ENCODE measurements at regions not wholly inside any gene's neighbourhood (a gene's known extent, or its start where the extent isn't known, plus 50 kb on each side); places are given as distances from the start of the nearest gene placed in this dataset.

GRCh38 chr20:24097506-24098245 is 109.1 kb upstream of the GGTLC1 start:
- DNase-seq: no peak

DNA sequence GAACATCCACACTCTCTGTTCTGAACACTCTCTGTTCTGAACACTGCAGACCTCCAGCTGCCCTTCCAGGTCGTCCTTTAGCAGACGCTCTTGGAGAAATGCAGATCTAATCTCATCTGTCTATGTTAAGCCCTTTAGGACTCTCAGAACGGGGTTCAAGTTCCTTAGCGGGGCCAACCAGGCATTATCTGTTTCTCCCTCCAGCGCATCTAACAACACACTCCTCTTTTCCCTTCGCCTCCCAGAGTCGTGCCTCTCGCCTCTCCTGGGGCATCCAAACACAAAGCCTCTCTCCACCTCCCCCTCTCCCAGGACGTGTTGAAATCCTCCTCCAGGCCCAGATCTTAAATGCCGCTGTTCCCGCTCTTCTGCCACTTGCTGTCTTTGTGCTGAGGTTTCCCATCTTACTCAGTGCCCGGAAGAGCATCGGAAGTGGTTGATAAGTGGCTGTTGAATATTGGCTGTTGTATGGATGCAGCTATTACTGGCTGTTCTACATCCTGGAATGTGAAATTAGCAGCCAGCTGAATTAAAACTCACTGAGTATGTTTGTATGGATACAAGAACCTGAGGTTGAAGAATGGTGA is 108.4 kb upstream of the GGTLC1 start:
- DNase-seq: no peak

DNA sequence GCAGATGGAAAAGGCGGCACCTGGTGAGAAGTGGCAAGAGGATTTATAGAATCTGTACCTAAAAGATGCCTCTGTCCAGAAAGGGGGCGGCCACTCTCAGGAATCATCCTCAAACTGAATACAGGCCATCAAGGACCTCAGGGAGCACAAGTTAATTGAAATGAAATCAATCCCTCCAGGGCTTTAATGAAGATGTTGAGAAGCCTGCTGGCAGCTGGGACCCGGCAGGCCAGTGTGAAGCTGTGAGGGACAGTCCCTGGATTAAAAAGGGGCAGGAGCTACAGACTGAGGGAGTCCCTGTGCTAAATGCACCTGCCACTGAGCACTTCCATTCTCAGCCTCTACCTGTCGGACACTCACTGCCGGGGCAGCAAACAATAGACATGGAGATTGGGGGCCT is 107.7 kb upstream of the GGTLC1 start:
- DNase-seq: no peak

DNA sequence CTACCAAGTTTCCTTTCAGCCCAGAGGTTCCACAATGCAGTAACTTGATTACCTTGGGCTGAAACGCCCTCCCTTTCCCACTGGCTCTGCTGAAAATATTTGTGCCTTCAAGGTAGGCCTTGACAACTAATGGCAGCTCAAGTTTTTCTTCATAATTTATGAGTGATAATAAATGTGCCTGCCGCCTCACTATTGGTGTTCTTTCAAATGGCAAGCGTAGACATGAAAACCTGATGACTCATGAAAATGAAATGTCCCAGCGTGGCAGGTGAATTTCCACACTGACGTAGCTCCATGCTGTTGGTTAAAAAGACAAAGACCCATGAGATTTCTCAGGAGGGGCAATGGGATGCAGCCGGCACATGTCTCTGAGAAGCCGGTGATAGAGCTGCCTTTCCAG is 107.2 kb upstream of the GGTLC1 start:
- no peak for DNase-seq

- DNase-seq: no peak
Observed at GRCh38 chr20:24095303-24095702, 106.7 kb upstream of the GGTLC1 start.

DNA sequence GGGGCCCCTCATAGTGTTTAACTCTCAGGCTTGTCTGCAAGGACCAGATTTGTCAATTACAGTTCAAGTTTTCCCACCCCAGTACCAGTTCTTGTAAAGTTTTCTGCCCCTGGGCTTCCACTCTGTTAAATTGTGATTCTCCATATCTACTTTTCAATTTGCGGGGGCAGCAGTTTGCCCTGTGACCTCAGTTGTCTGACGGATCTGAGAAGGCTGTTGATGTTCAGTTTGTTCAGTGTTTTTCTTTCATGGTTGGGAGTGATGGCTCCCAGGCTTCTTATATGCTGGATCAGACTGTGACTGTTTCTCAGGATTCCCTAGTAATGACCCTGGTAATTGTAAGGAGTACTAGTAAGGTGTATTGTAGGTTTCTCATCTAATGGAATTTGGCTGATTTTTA is 101.0 kb upstream of the GGTLC1 start:
- no peak for DNase-seq

- no peak for DNase-seq
Observed at GRCh38 chr20:24086121-24086520, 97.5 kb upstream of the GGTLC1 start.

DNA sequence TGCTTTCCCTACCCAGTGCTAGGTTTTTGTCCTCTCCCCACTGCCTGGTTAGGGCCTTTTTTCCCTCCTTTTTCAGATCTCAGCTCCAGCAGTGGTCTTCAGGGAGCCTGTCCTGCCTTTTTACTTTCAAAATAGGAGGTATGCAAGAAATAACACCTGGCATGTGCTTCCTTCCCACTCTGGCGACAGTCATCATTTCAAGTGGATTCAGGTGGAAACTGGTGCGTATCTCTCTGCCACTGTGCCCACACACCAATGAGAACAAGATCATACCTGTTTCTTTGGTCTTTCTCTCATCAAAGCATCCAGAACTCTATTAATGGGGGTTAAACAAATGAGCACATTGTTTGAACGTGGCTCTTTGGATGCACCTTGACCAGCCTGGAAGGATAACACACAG is 95.7 kb upstream of the GGTLC1 start:
- no peak for DNase-seq

- no peak for DNase-seq
Observed at GRCh38 chr20:24081077-24081476, 92.5 kb upstream of the GGTLC1 start.

DNA sequence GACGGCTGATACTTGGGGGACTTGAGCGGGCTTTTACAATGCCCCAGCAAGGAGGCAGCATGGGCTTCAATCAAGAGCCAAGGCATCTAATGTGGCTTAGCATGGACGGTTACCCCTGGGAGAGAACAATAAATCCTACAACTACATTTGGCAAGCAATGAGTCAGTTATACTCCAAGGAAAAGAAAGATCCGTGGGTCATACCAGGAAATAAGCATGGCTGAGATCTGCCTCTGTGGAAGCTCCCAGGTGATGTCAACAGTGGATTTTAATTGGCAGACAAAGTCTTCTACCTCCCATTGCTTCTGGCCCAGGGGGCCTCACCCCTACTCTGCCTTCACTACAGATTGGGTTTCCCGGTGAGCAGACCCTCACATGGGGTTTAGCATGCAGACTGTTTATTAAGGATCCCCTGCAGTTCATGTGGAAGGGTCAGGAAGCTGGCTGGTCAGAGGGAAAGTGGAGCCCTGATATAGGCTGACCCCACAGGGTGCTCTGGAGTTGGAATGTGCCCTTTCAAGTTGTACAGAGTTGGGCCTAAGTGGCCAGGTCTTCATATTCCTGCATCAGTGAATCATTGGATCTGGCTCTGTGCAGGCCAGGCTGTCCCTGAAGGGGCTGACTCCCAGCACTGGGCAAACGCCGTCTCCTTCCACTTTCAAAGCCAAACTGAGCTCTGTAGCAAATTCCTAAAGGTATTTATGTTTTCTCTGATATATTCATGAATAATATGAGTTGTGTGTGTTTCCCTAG is 91.3 kb upstream of the GGTLC1 start:
- DNase-seq: no peak

DNA sequence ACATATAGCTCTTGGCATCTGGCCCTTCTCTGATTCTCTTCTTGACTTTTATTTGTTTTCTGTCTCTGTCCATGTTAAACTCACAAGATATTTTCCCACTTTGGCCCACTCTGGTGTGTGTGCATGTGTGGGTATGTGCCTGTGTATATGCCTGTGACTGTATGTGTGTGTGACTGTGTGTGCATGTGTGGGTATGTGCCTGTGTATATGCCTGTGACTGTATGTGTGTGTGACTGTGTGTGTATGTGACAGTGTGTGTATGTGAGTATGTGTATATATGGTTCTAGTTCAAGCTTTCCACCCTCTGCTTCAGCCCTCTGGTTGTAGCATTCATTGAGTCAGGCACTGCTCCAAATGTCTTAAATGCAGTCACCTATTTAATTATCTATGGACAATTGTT is 88.6 kb upstream of the GGTLC1 start:
- DNase-seq: no peak

DNA sequence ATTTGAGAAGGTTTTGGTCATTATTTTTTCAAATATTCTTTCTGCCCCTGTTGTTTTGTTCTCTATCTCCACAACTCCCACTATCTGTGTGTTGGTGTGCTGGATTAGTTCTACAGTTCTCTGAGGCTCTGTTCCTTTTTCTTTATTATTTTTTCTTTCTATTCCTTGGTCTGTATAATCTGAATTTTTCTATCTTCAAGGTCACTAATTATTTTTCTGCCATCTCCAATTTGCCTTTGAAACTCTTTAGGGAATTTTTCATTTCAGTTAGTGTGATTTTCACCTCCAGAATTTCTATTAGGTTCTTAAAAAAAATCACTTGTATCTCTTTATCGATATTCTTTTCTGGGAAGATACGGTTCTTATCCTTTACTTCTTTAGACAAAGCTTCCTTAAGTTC is 82.1 kb upstream of the GGTLC1 start:
- no peak for DNase-seq

DNA sequence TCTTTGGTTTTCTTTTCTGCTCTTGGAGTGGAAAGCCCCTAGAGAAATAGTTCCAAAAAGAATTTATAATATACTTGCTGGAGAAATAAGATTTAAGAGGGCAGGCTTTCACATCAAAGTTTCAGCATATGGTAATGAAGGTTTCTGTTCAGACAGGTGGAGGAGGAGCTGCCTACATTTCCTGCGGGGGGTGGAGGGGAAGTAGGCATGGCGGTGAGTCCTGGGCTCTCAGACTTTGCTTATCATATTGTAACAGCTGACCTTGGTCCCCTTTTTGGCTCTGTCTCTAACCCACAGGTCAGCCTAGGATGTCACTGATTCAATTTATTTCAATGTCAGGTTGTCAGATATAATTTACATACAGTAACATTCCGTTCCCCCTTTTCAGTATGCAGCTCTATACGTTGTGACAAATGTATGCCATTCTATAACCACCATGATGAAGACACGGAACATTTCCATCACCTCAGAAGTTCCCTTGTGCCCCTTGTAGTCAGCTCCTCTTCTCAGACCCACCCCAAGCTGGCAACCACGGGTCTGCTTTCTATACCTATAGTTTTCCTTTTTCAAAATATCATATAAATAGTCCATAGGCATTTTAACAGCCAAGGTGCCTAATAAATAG is 77.6 kb upstream of the GGTLC1 start:
- DNase-seq: peak; percentile 2

- DNase-seq: no peak
Observed at GRCh38 chr20:24064915-24065314, 76.3 kb upstream of the GGTLC1 start.

DNA sequence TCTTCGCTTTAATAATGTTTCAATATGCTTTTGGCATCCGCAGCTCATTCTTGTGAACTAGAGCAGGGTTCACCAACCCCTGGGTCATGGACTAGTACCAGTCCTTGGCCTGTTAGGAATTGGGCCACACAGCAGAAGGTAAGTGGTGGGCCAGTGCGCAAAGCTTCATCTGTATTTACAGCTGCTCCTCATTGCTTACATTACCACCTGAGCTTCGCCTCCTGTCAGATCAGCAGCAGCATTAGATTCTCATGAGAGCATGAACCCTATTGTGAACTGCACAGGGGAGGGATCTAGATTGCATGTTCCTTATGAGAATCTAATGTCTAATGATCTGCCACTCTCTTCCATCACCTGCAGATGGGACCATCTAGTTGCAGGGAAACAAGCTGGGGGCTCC is 75.5 kb upstream of the GGTLC1 start:
- DNase-seq: no peak

GRCh38 chr20:24063100-24063499 is 74.5 kb upstream of the GGTLC1 start:
- DNase-seq: no peak

GRCh38 chr20:24060851-24061590 is 72.4 kb upstream of the GGTLC1 start:
- DNase-seq: no peak

DNA sequence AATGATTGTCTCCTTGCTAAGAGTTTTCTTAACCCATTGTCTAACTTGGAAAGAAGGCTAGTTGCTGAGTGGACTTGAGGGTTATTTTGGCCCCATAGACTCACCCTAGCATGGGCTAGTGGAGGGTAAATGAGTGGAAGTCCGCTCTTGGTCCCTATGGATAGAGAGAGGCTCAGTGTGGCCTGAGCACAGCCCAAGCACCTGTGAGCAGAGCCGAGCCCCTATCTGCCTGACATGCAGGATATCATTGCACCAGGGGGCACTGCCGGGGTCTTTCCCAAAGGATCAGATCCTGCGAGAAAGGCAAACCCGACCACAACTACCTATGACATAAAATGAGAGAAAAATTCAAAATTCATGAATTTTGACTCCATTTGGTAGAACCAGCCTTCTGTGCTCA is 70.6 kb upstream of the GGTLC1 start:
- DNase-seq: no peak

DNA sequence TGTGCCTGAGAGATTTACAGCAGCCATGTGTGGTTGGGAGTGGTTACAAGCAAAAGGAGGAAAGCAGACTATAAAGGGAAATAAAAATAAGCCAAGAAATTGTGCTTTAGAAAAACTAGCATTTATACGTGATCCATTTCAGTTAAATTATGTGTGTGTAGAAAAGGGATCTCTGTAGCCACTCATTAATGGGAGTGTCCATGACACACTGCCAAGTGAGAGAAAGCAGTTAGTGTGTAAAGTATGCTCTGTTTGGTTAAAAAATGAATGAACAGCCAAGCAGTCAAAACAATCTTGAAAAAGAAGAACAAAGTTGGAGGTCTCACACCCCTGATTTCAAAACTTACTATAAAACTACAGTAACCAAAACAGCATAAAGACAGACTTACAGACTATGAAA is 67.9 kb upstream of the GGTLC1 start:
- no peak for DNase-seq

DNA sequence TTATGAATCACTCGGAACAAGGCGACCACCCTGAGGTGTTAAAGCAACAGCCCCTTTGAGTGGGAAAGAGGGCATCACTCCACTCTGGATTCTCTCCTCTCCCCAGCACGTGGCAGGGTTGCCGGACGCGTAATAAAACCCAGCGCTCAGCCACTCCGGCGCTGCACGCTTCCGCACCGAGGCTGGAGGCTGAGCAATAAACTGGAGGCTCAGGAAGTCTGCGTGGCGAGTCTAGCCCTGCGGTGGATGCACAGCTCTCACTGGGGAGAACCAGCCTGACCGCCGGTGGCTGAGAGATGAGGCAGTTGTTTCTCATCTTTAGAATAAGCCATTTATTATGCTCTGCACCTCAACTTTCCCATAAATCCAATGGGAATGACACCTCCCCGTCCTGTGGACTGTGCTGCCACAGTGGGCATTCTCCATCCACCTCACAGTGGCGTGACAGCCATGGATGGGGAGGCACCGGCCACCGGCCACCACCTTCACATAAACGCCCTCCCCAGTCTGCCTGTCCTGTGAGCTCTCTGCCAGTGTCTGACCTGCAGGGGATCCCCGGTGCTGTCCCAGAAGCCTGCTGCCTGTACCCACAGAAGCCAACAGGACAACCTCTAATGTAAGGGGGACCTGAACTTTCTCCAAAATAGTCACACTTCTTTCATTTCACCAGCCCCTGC is 64.2 kb upstream of the GGTLC1 start:
- no peak for DNase-seq

- no peak for DNase-seq
Observed at GRCh38 chr20:24051160-24051559, 62.6 kb upstream of the GGTLC1 start.

DNA sequence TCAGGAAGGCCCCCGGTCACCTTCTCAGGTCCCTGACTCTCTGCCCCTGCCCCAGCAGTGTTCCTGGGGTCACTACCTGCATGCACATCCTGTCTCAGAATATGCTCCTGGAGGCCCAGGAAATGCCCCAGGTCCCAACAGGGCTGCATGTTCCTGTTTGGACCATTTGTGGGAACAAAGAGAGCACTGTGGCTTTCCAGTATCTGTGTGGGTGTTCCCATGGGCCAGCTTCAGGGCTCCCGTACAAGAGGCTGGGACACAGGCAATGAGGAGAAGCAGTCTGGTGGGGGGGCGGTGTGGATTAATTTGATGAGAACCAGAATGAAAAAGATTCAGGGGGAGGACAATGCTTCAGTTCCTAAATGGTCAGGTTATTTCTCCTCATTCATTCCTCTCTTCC is 61.5 kb upstream of the GGTLC1 start:
- DNase-seq: no peak

DNA sequence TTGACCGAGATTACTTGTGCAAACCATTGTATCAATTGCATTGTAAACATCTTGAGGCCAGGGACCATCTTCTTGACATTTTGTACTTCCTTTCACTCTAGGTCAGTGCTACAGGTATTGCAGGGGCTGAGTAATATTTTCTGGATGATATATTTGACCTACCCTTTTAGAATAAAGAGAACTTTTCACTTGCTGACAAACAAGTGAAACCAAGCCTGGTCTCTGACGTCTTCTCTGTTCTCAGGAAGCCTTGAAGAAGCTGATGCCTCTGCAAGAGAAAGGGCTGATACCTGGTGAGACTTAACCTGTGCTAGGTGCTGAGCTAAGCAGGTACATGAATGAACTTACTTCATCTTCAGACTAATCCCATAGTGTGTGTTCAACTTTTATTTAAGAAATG is 60.5 kb upstream of the GGTLC1 start:
- DNase-seq: no peak

Measured in stimulated activated naive CD4-positive, alpha-beta T cell treated with Interleukin-2 at 50 U/mL for 16 hours (primary cell).